ENCODE measurements at regions not wholly inside any gene's neighbourhood (a gene's known extent, or its start where the extent isn't known, plus 50 kb on each side); places are given as distances from the start of the nearest gene placed in this dataset.

GRCh38 chr17:74099442-74100340, 103.8 kb upstream of the RPL38 start:
- Histone ChIP-seq H3K27ac (no peak overlapping the region), H3K36me3 (no peaks in the 10 kb centered on the region), H3K27me3 (no peaks in the 10 kb centered on the region), H3K4me1 (no peaks in the 10 kb centered on the region), H3K9me3 (no peaks in the 10 kb centered on the region), H3K4me3 (no peak overlapping the region)
- intact Hi-C loops (cut with DNase I): no loop called here
- TF ChIP-seq CTCF (IDR thresholded peaks at IDR 0.05): no peak
- no peak for DNase-seq (ENCODE audit: low spot score in 2 of 2)

- H3K9me3 ChIP-seq: no peaks in the 10 kb centered on the region
- TF ChIP-seq CTCF (IDR thresholded peaks at IDR 0.05): no peak
- intact Hi-C loops (cut with DNase I): no loop called here
- no peak overlapping the region for H3K4me3 ChIP-seq
- no peak overlapping the region for H3K27ac ChIP-seq
- no peaks in the 10 kb centered on the region for H3K27me3 ChIP-seq
- H3K36me3 ChIP-seq: no peaks in the 10 kb centered on the region
- H3K4me1 ChIP-seq: no peaks in the 10 kb centered on the region
- no peak for DNase-seq (ENCODE audit: low spot score in 2 of 2)
Measured at GRCh38 chr17:74104921-74105320, 98.6 kb upstream of the RPL38 start.

- no peaks in the 10 kb centered on the region for H3K36me3 ChIP-seq
- intact Hi-C loops (cut with DNase I): no loop called here
- DNase-seq (ENCODE audit: low spot score in 2 of 2): no peak
Measured at GRCh38 chr17:74107107-74107506, 96.4 kb upstream of the RPL38 start.

GRCh38 chr17:74108126-74108705, 95.3 kb upstream of the RPL38 start:
- no peak for TF ChIP-seq CTCF (IDR thresholded peaks at IDR 0.05)
- H3K27me3 ChIP-seq: no peaks in the 10 kb centered on the region
- no peaks in the 10 kb centered on the region for H3K9me3 ChIP-seq
- intact Hi-C loops (cut with DNase I): no loop called here
- no peaks in the 10 kb centered on the region for H3K36me3 ChIP-seq
- DNase-seq (ENCODE audit: low spot score in 2 of 2): no peak
- no peak overlapping the region for H3K4me3 ChIP-seq
- H3K27ac ChIP-seq: no peak overlapping the region
- H3K4me1 ChIP-seq: no peaks in the 10 kb centered on the region

More at GRCh38 chr17:74107107-74107506, 96.4 kb upstream of the RPL38 start:
- H3K4me3 ChIP-seq: no peak overlapping the region
- no peaks in the 10 kb centered on the region for H3K27me3 ChIP-seq
- TF ChIP-seq CTCF (IDR thresholded peaks at IDR 0.05): no peak
- H3K27ac ChIP-seq: no peak overlapping the region
- no peaks in the 10 kb centered on the region for H3K4me1 ChIP-seq
- no peaks in the 10 kb centered on the region for H3K9me3 ChIP-seq

GRCh38 chr17:74110467-74110866, 93.0 kb upstream of the RPL38 start:
- no peaks in the 10 kb centered on the region for H3K36me3 ChIP-seq
- H3K27me3 ChIP-seq: no peaks in the 10 kb centered on the region
- no peak for TF ChIP-seq CTCF (IDR thresholded peaks at IDR 0.05)
- no peak overlapping the region for H3K4me3 ChIP-seq
- no peaks in the 10 kb centered on the region for H3K9me3 ChIP-seq
- intact Hi-C loops (cut with DNase I): no loop called here
- H3K27ac ChIP-seq: no peak overlapping the region
- H3K4me1 ChIP-seq: no peaks in the 10 kb centered on the region
- no peak for DNase-seq (ENCODE audit: low spot score in 2 of 2)
